Aorta (tissue), 5 donors: ENCODE measurements at regions not wholly inside any gene's neighbourhood (a gene's known extent, or its start where the extent isn't known, plus 50 kb on each side); places are given as distances from the start of the nearest gene placed in this dataset.

ENCODE experiments used
- ATAC-seq: fragments of 200-7000 bp; cut with Tn5 transposase; one replicate; pipeline ENCODE4 v1.9.1; 2022; ENCODE audit warnings: moderate library complexity; ENCODE audit not compliant: low FRiP score
- DNase-seq, 2 donors: peaks; one replicate each; pipeline ENCODE4 v3.0.0-alpha.2; 2020
- H3K27ac ChIP-seq, 2 donors: one replicate each; pipeline ENCODE4 v1.5.1; 2013; ENCODE audit warnings: low read length in 2 of 2, mild to moderate bottlenecking in 2 of 2, moderate library complexity in 2 of 2, control low read depth in 1 of 2, inconsistent platforms in 1 of 2, low read depth in 1 of 2
- H3K27me3 ChIP-seq, 2 donors: one replicate each; pipeline ENCODE4 v1.6.1; 2013; ENCODE audit warnings: control low read depth in 1 of 2, low read length in 1 of 2, mild to moderate bottlenecking in 1 of 2, moderate library complexity in 1 of 2; ENCODE audit not compliant: insufficient read depth in 2 of 2, control insufficient read depth in 1 of 2
- H3K36me3 ChIP-seq, 2 donors: one replicate each; pipeline ENCODE4 v1.6.1; 2013; ENCODE audit warnings: control low read depth in 1 of 2, low read length in 1 of 2, mild to moderate bottlenecking in 1 of 2; ENCODE audit not compliant: insufficient read depth in 2 of 2, control insufficient read depth in 1 of 2
- H3K4me1 ChIP-seq, 2 donors: one replicate each; pipeline ENCODE4 v1.6.1; 2013; ENCODE audit warnings: low read length in 2 of 2, control low read depth in 1 of 2, mild to moderate bottlenecking in 1 of 2, moderate library complexity in 1 of 2; ENCODE audit not compliant: insufficient read depth in 2 of 2, control insufficient read depth in 1 of 2
- H3K4me3 ChIP-seq, 2 donors: one replicate each; pipeline ENCODE4 v1.5.1; 2013; ENCODE audit warnings: low read length in 2 of 2, control low read depth in 1 of 2, mild to moderate bottlenecking in 1 of 2
- H3K9me3 ChIP-seq: one replicate; pipeline ENCODE4 v1.6.1; 2013; ENCODE audit warnings: mild to moderate bottlenecking, low read length; ENCODE audit not compliant: control insufficient read depth
- WGBS, 2 donors: extraction: QIAGEN DNeasy Blood & Tissue Kit; methylation state at CpG; one replicate each; pipeline ENCODE4 v1.1.7; 2013; 5-methylcytosine and 5-hydroxymethylcytosine counted together
- intact Hi-C, 2 donors: fragments of 100-400 bp; cut with DNase I; formaldehyde crosslinking; loops; one replicate each; pipeline versions ENCODE4 v1.14.2 to v1.15.0; 2022
- donor health status: healthy with polysubstance abuse.
- donor health status: Bipolar disorder and iron deficiency.
- donor health status: DM: no; HTN: no; CAD: no.
- donor health status: DM: no; HTN: no; CAD: no.
- donor health status: DM: yes; HTN: yes; CAD: no.

- H3K4me1 ChIP-seq = no peaks in the 10 kb centered on the region
- no peaks in the 10 kb centered on the region for H3K9me3 ChIP-seq
- no peak overlapping the region for H3K4me3 ChIP-seq
- DNase-seq (peak in 1 of 2 donors; percentile 76), ATAC-seq (peak; percentile 90)
- 31 to 59% methylated on average over 9 of the region's 9 CpGs for WGBS, 2 donors
- H3K27me3 ChIP-seq = no peaks in the 10 kb centered on the region
- no peaks in the 10 kb centered on the region for H3K36me3 ChIP-seq
- no peak overlapping the region for H3K27ac ChIP-seq
- intact Hi-C loops = loop anchor here in 1 of 2 donors (5.0 kb wide), 1 partner anchor 124 kb away; the partner anchor contains the start of gene TMSB4X
These were observed 57.2 kb upstream of the FAM9C start for GRCh38 chrX:13101441-13102139.

GRCh38 chrX:13099121-13099520 is 54.7 kb upstream of the FAM9C start:
- H3K9me3 ChIP-seq = no peaks in the 10 kb centered on the region
- H3K27ac ChIP-seq = no peak overlapping the region
- DNase-seq (no peak), ATAC-seq (no peak)
- H3K36me3 ChIP-seq = no peaks in the 10 kb centered on the region
- no peak overlapping the region for H3K4me3 ChIP-seq
- no peaks in the 10 kb centered on the region for H3K4me1 ChIP-seq
- intact Hi-C loops = no loop called here
- H3K27me3 ChIP-seq = no peaks in the 10 kb centered on the region

- 70 to 83% methylated on average over 2 of the region's 2 CpGs for WGBS, 2 donors
- no peaks in the 10 kb centered on the region for H3K36me3 ChIP-seq
- H3K27me3 ChIP-seq = no peaks in the 10 kb centered on the region
- no peak for DNase-seq
- no peak overlapping the region for H3K4me3 ChIP-seq
- H3K9me3 ChIP-seq = no peaks in the 10 kb centered on the region
- ATAC-seq = no peak
- intact Hi-C loops = no loop called here
- H3K27ac ChIP-seq = no peak overlapping the region
- no peaks in the 10 kb centered on the region for H3K4me1 ChIP-seq
These were observed 52.3 kb upstream of the FAM9C start for GRCh38 chrX:13096728-13097127.

DNA sequence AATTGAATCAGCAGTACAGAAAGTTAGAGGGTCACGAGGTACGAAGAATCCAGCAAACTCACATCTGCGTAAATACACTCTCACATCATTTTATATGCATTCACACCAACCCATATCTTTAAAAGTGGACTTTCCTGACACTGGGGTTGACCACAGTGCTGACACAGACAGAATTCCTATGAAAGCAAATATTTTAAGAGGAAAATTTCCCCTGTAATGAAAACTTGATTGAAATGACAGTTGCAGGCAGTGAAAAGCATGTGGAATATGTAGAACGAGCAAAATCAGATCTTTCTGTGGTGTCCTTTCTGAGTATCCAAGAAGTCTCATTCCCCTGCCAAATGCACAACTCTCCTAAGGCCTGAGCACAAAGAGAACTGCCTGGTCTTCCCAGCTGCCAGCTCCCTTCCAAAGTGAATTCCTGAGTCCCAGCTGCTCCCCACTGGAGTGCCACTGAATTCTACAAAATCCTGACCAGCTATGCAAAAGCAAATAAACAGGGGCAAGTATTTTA is 50.5 kb upstream of the FAM9C start:
- Histone ChIP-seq H3K36me3 (no peaks in the 10 kb centered on the region), H3K4me1 (no peaks in the 10 kb centered on the region), H3K27ac (no peak overlapping the region), H3K4me3 (no peak overlapping the region), H3K27me3 (no peaks in the 10 kb centered on the region), H3K9me3 (no peaks in the 10 kb centered on the region)
- 25 to 56% methylated on average over 4 of the region's 4 CpGs for WGBS, 2 donors
- DNase-seq (no peak), ATAC-seq (no peak)
- intact Hi-C loops = no loop called here

- intact Hi-C loops = no loop called here
- Histone ChIP-seq H3K9me3 (no peaks in the 10 kb centered on the region), H3K4me3 (no peak overlapping the region), H3K27ac (no peak overlapping the region), H3K4me1 (no peaks in the 10 kb centered on the region), H3K27me3 (no peaks in the 10 kb centered on the region), H3K36me3 (no peaks in the 10 kb centered on the region)
- DNase-seq (no peak), ATAC-seq (no peak)
These were observed 50.0 kb upstream of the FAM9C start for GRCh38 chrX:13094374-13094773.
